ENCODE measurements at regions not wholly inside any gene's neighbourhood (a gene's known extent, or its start where the extent isn't known, plus 50 kb on each side); places are given as distances from the start of the nearest gene placed in this dataset.
A peak's percentile ranks its signal among the peaks of the same experiment; 100 is the strongest.
"Not testable (repeated sequence)": the region's sequence is repeated elsewhere in the genome, so short reads cannot be mapped to it uniquely, and the experiment has no call there.

- TF ChIP-seq CTCF (IDR thresholded peaks at IDR 0.05), result no peak
These were observed 201.8 kb upstream of the B3GALT2 start for GRCh38 chr1:193388165-193388564.

GRCh38 chr1:193387406-193387805 lies 201.0 kb upstream of the B3GALT2 start:
- Histone ChIP-seq H3K27me3 (replicated peaks; ENCODE audit: insufficient read depth) (no peaks in the 10 kb centered on the region), H3K27ac (no peak overlapping the region), H3K9me3 (no peaks in the 10 kb centered on the region), H3K4me3 (no peak overlapping the region), H3K4me1 (ENCODE audit: control insufficient read depth in 1 of 2, low read depth in 2 of 2) (peaks cover 0 to 8% of the 10 kb centered on the region in 2 donors), H3K36me3 (no peaks in the 10 kb centered on the region)
- ATAC-seq (ENCODE audit: insufficient number of reproducible peaks, low FRiP score, low read depth) (no peak), DNase-seq (ENCODE audit: low spot score) (no peak)
- TF ChIP-seq CTCF (IDR thresholded peaks at IDR 0.05), result no peak

More at GRCh38 chr1:193388165-193388564, 201.8 kb upstream of the B3GALT2 start:
- H3K36me3 ChIP-seq, result no peaks in the 10 kb centered on the region
- peaks cover 0 to 8% of the 10 kb centered on the region in 2 donors for H3K4me1 ChIP-seq (ENCODE audit: control insufficient read depth in 1 of 2, low read depth in 2 of 2)
- H3K9me3 ChIP-seq, result no peaks in the 10 kb centered on the region
- H3K4me3 ChIP-seq, result no peak overlapping the region
- H3K27ac ChIP-seq, result no peak overlapping the region
- DNase-seq (ENCODE audit: low spot score) (no peak), ATAC-seq (ENCODE audit: insufficient number of reproducible peaks, low FRiP score, low read depth) (no peak)
- no peaks in the 10 kb centered on the region for H3K27me3 ChIP-seq (replicated peaks; ENCODE audit: insufficient read depth)

GRCh38 chr1:193378451-193378850 lies 192.0 kb upstream of the B3GALT2 start:
- not testable (repeated sequence) for DNase-seq (ENCODE audit: low spot score); H3K9me3 ChIP-seq; H3K27ac ChIP-seq; H3K36me3 ChIP-seq; H3K4me3 ChIP-seq; H3K27me3 ChIP-seq (replicated peaks; ENCODE audit: insufficient read depth); ATAC-seq (ENCODE audit: insufficient number of reproducible peaks, low FRiP score, low read depth); H3K4me1 ChIP-seq (ENCODE audit: control insufficient read depth in 1 of 2, low read depth in 2 of 2)

GRCh38 chr1:193377472-193377871 lies 191.1 kb upstream of the B3GALT2 start:
- Histone ChIP-seq H3K9me3 (no peaks in the 10 kb centered on the region), H3K4me1 (ENCODE audit: control insufficient read depth in 1 of 2, low read depth in 2 of 2) (no peaks in the 10 kb centered on the region), H3K27ac (no peak overlapping the region), H3K36me3 (no peaks in the 10 kb centered on the region), H3K27me3 (replicated peaks; ENCODE audit: insufficient read depth) (no peaks in the 10 kb centered on the region), H3K4me3 (no peak overlapping the region)
- ATAC-seq (ENCODE audit: insufficient number of reproducible peaks, low FRiP score, low read depth) (no peak), DNase-seq (ENCODE audit: low spot score) (no peak)
- TF ChIP-seq CTCF (IDR thresholded peaks at IDR 0.05), result no peak

GRCh38 chr1:193372553-193372952 lies 186.1 kb upstream of the B3GALT2 start:
- no peak for DNase-seq (ENCODE audit: low spot score)
- H3K9me3 ChIP-seq, result no peaks in the 10 kb centered on the region
- H3K4me3 ChIP-seq, result no peak overlapping the region
- H3K27ac ChIP-seq, result no peak overlapping the region
- no peak for TF ChIP-seq CTCF (IDR thresholded peaks at IDR 0.05)
- H3K4me1 ChIP-seq (ENCODE audit: control insufficient read depth in 1 of 2, low read depth in 2 of 2), result peaks cover 0 to 9% of the 10 kb centered on the region in 2 donors
- H3K27me3 ChIP-seq (replicated peaks; ENCODE audit: insufficient read depth), result no peaks in the 10 kb centered on the region
- ATAC-seq (ENCODE audit: insufficient number of reproducible peaks, low FRiP score, low read depth), result no peak
- no peaks in the 10 kb centered on the region for H3K36me3 ChIP-seq

- TF ChIP-seq CTCF (IDR thresholded peaks at IDR 0.05), result no peak
- peak overlapping the region in 1 of 2 donors; percentile 33 for H3K27ac ChIP-seq
- H3K36me3 ChIP-seq, result no peaks in the 10 kb centered on the region
- peak overlapping the region; percentile 11 for H3K4me3 ChIP-seq
- H3K27me3 ChIP-seq (replicated peaks; ENCODE audit: insufficient read depth), result no peaks in the 10 kb centered on the region
- DNase-seq (ENCODE audit: low spot score), result no peak
- H3K4me1 ChIP-seq (ENCODE audit: control insufficient read depth in 1 of 2, low read depth in 2 of 2), result peaks cover 0 to 9% of the 10 kb centered on the region in 2 donors
- H3K9me3 ChIP-seq, result no peaks in the 10 kb centered on the region
- ATAC-seq (ENCODE audit: insufficient number of reproducible peaks, low FRiP score, low read depth), result no peak
These were observed 181.9 kb upstream of the B3GALT2 start for GRCh38 chr1:193368302-193368701.
